HEK293 (cell line): ENCODE measurements at regions not wholly inside any gene's neighbourhood (a gene's known extent, or its start where the extent isn't known, plus 50 kb on each side); places are given as distances from the start of the nearest gene placed in this dataset.

Experiments used
- SETDB1 ChIP-seq: IDR thresholded peaks from one replicate; pipeline ENCODE4 v1.6.1; 2017; ENCODE audit warnings: mild to moderate bottlenecking, low read length, moderate library complexity, mixed read lengths; ENCODE audit not compliant: insufficient read length
- ZFHX2 ChIP-seq: fragments of 450-650 bp; formaldehyde crosslinking; conservative IDR thresholded peaks from 2 replicates; pipeline ENCODE4 v1.5.1; 2016; ENCODE audit warnings: missing biosample characterization, missing genetic modification characterization
- ZNF23 ChIP-seq: fragments of 450-650 bp; formaldehyde crosslinking; IDR thresholded peaks from 2 replicates; pipeline ENCODE4 v1.5.1; 2016; ENCODE audit warnings: missing biosample characterization, missing genetic modification characterization, borderline replicate concordance
- ZNF24 ChIP-seq: fragments of 450-650 bp; formaldehyde crosslinking; IDR thresholded peaks from 2 replicates; pipeline ENCODE4 v1.5.1; 2016; ENCODE audit warnings: missing biosample characterization, missing genetic modification characterization
- ZNF600 ChIP-seq: fragments of 450-650 bp; formaldehyde crosslinking; IDR thresholded peaks from 2 replicates; pipeline ENCODE4 v1.5.1; 2016; ENCODE audit warnings: missing biosample characterization, missing genetic modification characterization
- TF ChIP-seq, protein P1 (sequence below): sonication (generic); formaldehyde crosslinking; IDR thresholded peaks from 2 replicates; pipeline ENCODE4 v1.8.1; 2022; ENCODE audit warnings: mild to moderate bottlenecking, moderate library complexity, missing genetic modification reagents
- TF ChIP-seq, protein P2 (sequence below): fragments of 450-650 bp; formaldehyde crosslinking; IDR thresholded peaks from 2 replicates; pipeline ENCODE4 v1.5.1; 2016; ENCODE audit warnings: missing biosample characterization, missing genetic modification characterization

DNA sequence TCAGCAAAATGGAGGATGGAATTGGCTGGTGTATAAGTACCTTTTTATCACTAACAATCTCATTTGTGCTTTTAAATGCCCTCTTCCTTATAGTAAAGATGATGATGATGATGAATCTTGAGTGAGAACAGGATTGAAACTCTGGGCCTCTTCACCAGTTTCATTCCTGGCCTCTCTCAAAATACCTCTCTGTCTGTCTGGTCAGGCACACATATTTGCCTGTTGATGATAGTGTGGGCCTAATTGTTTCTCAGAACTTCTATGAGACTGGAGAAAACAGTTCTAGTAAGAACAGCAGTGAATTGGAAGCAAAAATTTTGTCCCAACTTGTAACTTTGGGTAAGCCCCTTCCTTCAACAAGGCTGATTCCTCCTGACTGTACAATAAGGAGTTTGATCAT lies 94.4 kb upstream of the RGS4 start:
- TF ChIP-seq, protein P1, sequence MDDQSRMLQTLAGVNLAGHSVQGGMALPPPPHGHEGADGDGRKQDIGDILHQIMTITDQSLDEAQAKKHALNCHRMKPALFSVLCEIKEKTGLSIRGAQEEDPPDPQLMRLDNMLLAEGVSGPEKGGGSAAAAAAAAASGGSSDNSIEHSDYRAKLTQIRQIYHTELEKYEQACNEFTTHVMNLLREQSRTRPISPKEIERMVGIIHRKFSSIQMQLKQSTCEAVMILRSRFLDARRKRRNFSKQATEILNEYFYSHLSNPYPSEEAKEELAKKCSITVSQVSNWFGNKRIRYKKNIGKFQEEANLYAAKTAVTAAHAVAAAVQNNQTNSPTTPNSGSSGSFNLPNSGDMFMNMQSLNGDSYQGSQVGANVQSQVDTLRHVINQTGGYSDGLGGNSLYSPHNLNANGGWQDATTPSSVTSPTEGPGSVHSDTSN (CRISPR knock-in tag): no peak
- TF ChIP-seq, protein P2, sequence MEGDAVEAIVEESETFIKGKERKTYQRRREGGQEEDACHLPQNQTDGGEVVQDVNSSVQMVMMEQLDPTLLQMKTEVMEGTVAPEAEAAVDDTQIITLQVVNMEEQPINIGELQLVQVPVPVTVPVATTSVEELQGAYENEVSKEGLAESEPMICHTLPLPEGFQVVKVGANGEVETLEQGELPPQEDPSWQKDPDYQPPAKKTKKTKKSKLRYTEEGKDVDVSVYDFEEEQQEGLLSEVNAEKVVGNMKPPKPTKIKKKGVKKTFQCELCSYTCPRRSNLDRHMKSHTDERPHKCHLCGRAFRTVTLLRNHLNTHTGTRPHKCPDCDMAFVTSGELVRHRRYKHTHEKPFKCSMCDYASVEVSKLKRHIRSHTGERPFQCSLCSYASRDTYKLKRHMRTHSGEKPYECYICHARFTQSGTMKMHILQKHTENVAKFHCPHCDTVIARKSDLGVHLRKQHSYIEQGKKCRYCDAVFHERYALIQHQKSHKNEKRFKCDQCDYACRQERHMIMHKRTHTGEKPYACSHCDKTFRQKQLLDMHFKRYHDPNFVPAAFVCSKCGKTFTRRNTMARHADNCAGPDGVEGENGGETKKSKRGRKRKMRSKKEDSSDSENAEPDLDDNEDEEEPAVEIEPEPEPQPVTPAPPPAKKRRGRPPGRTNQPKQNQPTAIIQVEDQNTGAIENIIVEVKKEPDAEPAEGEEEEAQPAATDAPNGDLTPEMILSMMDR (tag by site-specific recombination): no peak
- TF ChIP-seq ZNF600 (tag by site-specific recombination): no peak
- no peak for TF ChIP-seq ZFHX2
- TF ChIP-seq ZNF23: no peak
- no peak for TF ChIP-seq ZNF24 (tag by site-specific recombination)
- no peak for TF ChIP-seq SETDB1
